Activated naive CD8-positive, alpha-beta T cell treated with anti-CD3 and anti-CD28 coated beads, Interleukin-2, amount 50 U/mL, for 24 hours (primary cell): ENCODE measurements at regions not wholly inside any gene's neighbourhood (a gene's known extent, or its start where the extent isn't known, plus 50 kb on each side); places are given as distances from the start of the nearest gene placed in this dataset.

Experiments
- ATAC-seq: fragments of 150-1000 bp; cut with Tn5 transposase; one replicate; pipeline ENCODE4 v1.10.0; 2021
- DNase-seq: peaks from one replicate; pipeline ENCODE4 v3.0.0; 2021
- H3K27ac Mint-ChIP-seq: one replicate; pipeline ENCODE4 v1.8.0; 2021; ENCODE audit warnings: mild to moderate bottlenecking, mixed read lengths
- H3K27me3 Mint-ChIP-seq: one replicate; pipeline ENCODE4 v1.8.0; 2021; ENCODE audit warnings: mixed read lengths
- H3K36me3 Mint-ChIP-seq: one replicate; pipeline ENCODE4 v1.8.0; 2021; ENCODE audit warnings: low read depth, mixed read lengths
- H3K4me1 Mint-ChIP-seq: one replicate; pipeline ENCODE4 v1.8.0; 2021; ENCODE audit warnings: mixed read lengths
- H3K4me3 Mint-ChIP-seq: one replicate; pipeline ENCODE4 v1.8.0; 2021; ENCODE audit warnings: mild to moderate bottlenecking, moderate library complexity, mixed read lengths
- H3K9me3 Mint-ChIP-seq: one replicate; pipeline ENCODE4 v1.8.0; 2021; ENCODE audit warnings: mixed read lengths

- H3K27ac Mint-ChIP-seq, result no peak overlapping the region
- peak; percentile 27 for ATAC-seq
These were observed 305.4 kb downstream of the BCL11B start for GRCh38 chr14:98966475-98967162.

GRCh38 chr14:98974113-98974512 is 297.9 kb downstream of the BCL11B start:
- peak; percentile 43 for ATAC-seq
- peaks cover 8% of the 10 kb centered on the region for H3K4me1 Mint-ChIP-seq
- no peak for DNase-seq

More at GRCh38 chr14:98966475-98967162, 305.4 kb downstream of the BCL11B start:
- Mint-ChIP-seq H3K4me1 (peaks cover 27% of the 10 kb centered on the region), H3K36me3 (no peaks in the 10 kb centered on the region), H3K9me3 (no peaks in the 10 kb centered on the region), H3K27me3 (no peaks in the 10 kb centered on the region), H3K4me3 (no peak overlapping the region)
- DNase-seq, result no peak

DNA sequence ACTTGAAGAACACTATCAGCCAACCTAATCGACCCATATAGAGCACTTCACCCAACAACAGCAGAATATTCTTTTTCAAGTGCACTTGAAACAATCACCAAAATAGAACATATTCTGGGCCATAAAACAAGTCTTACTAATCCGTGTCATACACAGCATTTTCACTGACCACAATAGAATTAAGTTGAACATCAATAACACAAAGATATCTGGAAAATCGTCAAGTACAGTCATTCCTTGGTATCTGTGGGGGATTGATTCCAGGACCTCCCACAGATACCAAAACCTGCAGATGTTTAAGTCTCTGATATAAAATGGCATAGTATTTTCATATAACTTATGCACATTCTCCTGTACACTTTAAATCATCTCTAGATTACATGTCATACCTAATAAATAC is 295.7 kb downstream of the BCL11B start:
- Mint-ChIP-seq H3K9me3 (peaks cover 21% of the 10 kb centered on the region), H3K27me3 (no peaks in the 10 kb centered on the region), H3K27ac (no peak overlapping the region), H3K4me1 (peaks cover 8% of the 10 kb centered on the region), H3K4me3 (no peak overlapping the region), H3K36me3 (peaks cover 4% of the 10 kb centered on the region)
- no peak for DNase-seq
- ATAC-seq, result no peak

More at GRCh38 chr14:98974113-98974512, 297.9 kb downstream of the BCL11B start:
- H3K4me3 Mint-ChIP-seq, result no peak overlapping the region
- H3K36me3 Mint-ChIP-seq, result peaks cover 4% of the 10 kb centered on the region
- no peaks in the 10 kb centered on the region for H3K27me3 Mint-ChIP-seq
- peaks cover 13% of the 10 kb centered on the region for H3K9me3 Mint-ChIP-seq
- H3K27ac Mint-ChIP-seq, result no peak overlapping the region

GRCh38 chr14:98977451-98977850 is 294.5 kb downstream of the BCL11B start:
- Mint-ChIP-seq H3K36me3 (peaks cover 4% of the 10 kb centered on the region), H3K27ac (no peak overlapping the region), H3K27me3 (no peaks in the 10 kb centered on the region), H3K9me3 (peaks cover 21% of the 10 kb centered on the region), H3K4me3 (no peak overlapping the region), H3K4me1 (peaks cover 8% of the 10 kb centered on the region)
- no peak for DNase-seq
- ATAC-seq, result no peak

- Mint-ChIP-seq H3K4me1 (peaks cover 28% of the 10 kb centered on the region), H3K27ac (no peak overlapping the region), H3K27me3 (no peaks in the 10 kb centered on the region), H3K9me3 (peaks cover 18% of the 10 kb centered on the region), H3K4me3 (no peak overlapping the region), H3K36me3 (peaks cover under 1% of the 10 kb centered on the region)
- DNase-seq (no peak), ATAC-seq (no peak)
These were observed 289.0 kb downstream of the BCL11B start for GRCh38 chr14:98982986-98983385.

- peak overlapping the region; percentile 2 for H3K4me3 Mint-ChIP-seq
- H3K27ac Mint-ChIP-seq, result peak overlapping the region; percentile 33
- no peaks in the 10 kb centered on the region for H3K36me3 Mint-ChIP-seq
- H3K9me3 Mint-ChIP-seq, result peaks cover 8% of the 10 kb centered on the region
- peaks cover 28% of the 10 kb centered on the region for H3K4me1 Mint-ChIP-seq
- H3K27me3 Mint-ChIP-seq, result no peaks in the 10 kb centered on the region
- DNase-seq (no peak), ATAC-seq (no peak)
These were observed 287.8 kb downstream of the BCL11B start for GRCh38 chr14:98984027-98984718.

- no peaks in the 10 kb centered on the region for H3K27me3 Mint-ChIP-seq
- H3K27ac Mint-ChIP-seq, result peak overlapping the region; percentile 33
- ATAC-seq (peak; percentile 97), DNase-seq (peak; percentile 60)
- H3K4me1 Mint-ChIP-seq, result peaks cover 28% of the 10 kb centered on the region
- H3K36me3 Mint-ChIP-seq, result no peaks in the 10 kb centered on the region
- peaks cover 8% of the 10 kb centered on the region for H3K9me3 Mint-ChIP-seq
- peak overlapping the region; percentile 2 for H3K4me3 Mint-ChIP-seq
These were observed 287.3 kb downstream of the BCL11B start for GRCh38 chr14:98984719-98985041.

- H3K27me3 Mint-ChIP-seq, result no peaks in the 10 kb centered on the region
- no peak overlapping the region for H3K27ac Mint-ChIP-seq
- peaks cover 20% of the 10 kb centered on the region for H3K4me1 Mint-ChIP-seq
- no peak for ATAC-seq
- no peaks in the 10 kb centered on the region for H3K9me3 Mint-ChIP-seq
- no peak overlapping the region for H3K4me3 Mint-ChIP-seq
- no peak for DNase-seq
- H3K36me3 Mint-ChIP-seq, result no peaks in the 10 kb centered on the region
These were observed 278.2 kb downstream of the BCL11B start for GRCh38 chr14:98993818-98994217.

DNA sequence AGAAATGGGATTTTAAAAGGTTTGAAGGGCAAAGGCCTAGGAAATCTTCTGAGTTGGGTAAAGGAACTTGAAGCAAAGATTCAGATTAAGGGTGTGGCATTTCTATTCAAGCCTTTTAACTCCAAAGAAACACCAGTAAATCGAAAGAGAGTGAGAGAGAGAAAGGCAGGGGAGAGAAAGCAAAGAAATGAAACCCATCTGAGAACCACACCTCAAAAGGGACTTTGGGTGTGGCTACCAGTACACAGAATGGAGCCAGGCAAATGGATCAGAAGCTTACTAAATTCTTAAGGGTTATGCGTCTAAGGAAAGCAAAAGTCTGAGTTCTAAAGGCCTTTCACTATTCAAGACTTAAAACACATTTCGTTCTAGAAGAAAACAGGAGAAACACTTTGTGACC is 277.4 kb downstream of the BCL11B start:
- H3K9me3 Mint-ChIP-seq, result no peaks in the 10 kb centered on the region
- DNase-seq (no peak), ATAC-seq (no peak)
- H3K36me3 Mint-ChIP-seq, result no peaks in the 10 kb centered on the region
- H3K27ac Mint-ChIP-seq, result no peak overlapping the region
- H3K4me1 Mint-ChIP-seq, result peaks cover 20% of the 10 kb centered on the region
- no peak overlapping the region for H3K4me3 Mint-ChIP-seq
- no peaks in the 10 kb centered on the region for H3K27me3 Mint-ChIP-seq

GRCh38 chr14:98997526-98998205 is 274.3 kb downstream of the BCL11B start:
- Mint-ChIP-seq H3K4me1 (peaks cover 20% of the 10 kb centered on the region), H3K9me3 (no peaks in the 10 kb centered on the region), H3K4me3 (no peak overlapping the region), H3K27me3 (no peaks in the 10 kb centered on the region), H3K27ac (no peak overlapping the region), H3K36me3 (no peaks in the 10 kb centered on the region)
- DNase-seq, result no peak
- ATAC-seq, result no peak

DNA sequence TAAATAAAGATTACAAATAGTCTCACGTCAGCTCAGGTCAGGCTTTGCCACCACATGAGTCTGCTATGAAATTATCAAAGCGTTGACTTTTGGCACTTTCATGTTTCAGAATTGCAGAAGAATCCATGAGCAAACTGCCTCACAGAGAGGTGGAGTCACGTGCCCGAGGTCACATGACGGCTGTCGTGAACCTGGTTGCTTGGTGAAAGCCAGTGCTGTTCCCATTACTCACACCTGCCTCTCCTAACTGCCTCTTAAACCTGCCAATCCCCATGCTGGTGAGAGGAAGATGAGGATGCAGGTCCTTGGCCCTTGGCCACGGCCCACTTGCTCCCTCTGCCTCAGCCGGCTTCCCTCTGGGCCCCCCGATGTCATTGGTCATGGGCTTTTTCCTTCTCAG is 272.7 kb downstream of the BCL11B start:
- Mint-ChIP-seq H3K4me3 (no peak overlapping the region), H3K4me1 (peaks cover 16% of the 10 kb centered on the region), H3K36me3 (no peaks in the 10 kb centered on the region), H3K27ac (no peak overlapping the region), H3K27me3 (no peaks in the 10 kb centered on the region), H3K9me3 (no peaks in the 10 kb centered on the region)
- ATAC-seq, result no peak
- no peak for DNase-seq

DNA sequence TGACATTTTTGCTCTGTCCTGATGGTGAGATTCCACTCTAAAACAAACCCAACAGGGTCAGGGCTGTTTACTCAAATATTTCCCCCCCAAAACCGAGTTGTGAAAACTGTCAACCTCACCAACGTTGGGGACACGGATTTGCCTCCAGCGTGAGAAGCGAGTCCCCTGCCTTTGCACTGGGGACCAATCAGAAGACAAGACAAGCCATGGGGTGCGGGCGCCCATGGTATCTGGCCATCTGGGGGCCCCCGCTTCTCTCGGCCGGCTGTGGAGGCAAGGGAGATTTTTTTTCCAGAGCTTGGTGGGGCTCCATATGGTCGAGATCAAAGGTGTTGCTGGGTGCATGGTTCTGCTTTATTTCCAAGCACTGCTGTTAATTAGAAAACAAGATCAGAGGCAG is 272.1 kb downstream of the BCL11B start:
- H3K27me3 Mint-ChIP-seq, result no peaks in the 10 kb centered on the region
- H3K4me3 Mint-ChIP-seq, result no peak overlapping the region
- H3K9me3 Mint-ChIP-seq, result no peaks in the 10 kb centered on the region
- peaks cover 10% of the 10 kb centered on the region for H3K4me1 Mint-ChIP-seq
- no peak for DNase-seq
- no peaks in the 10 kb centered on the region for H3K36me3 Mint-ChIP-seq
- H3K27ac Mint-ChIP-seq, result no peak overlapping the region
- no peak for ATAC-seq

- Mint-ChIP-seq H3K4me3 (no peak overlapping the region), H3K9me3 (no peaks in the 10 kb centered on the region), H3K36me3 (no peaks in the 10 kb centered on the region), H3K27ac (no peak overlapping the region), H3K27me3 (no peaks in the 10 kb centered on the region), H3K4me1 (no peaks in the 10 kb centered on the region)
- ATAC-seq, result no peak
- DNase-seq, result no peak
These were observed 270.8 kb downstream of the BCL11B start for GRCh38 chr14:99001241-99001640.

- no peak for ATAC-seq
- Mint-ChIP-seq H3K27ac (no peak overlapping the region), H3K4me3 (no peak overlapping the region)
These were observed 268.4 kb downstream of the BCL11B start for GRCh38 chr14:99003646-99004045.

GRCh38 chr14:99004112-99004511 is 267.9 kb downstream of the BCL11B start:
- ATAC-seq, result no peak

More at GRCh38 chr14:99003646-99004045, 268.4 kb downstream of the BCL11B start:
- H3K36me3 Mint-ChIP-seq, result no peaks in the 10 kb centered on the region
- no peak for DNase-seq
- no peaks in the 10 kb centered on the region for H3K9me3 Mint-ChIP-seq
- H3K27me3 Mint-ChIP-seq, result no peaks in the 10 kb centered on the region
- H3K4me1 Mint-ChIP-seq, result no peaks in the 10 kb centered on the region

More at GRCh38 chr14:99004112-99004511, 267.9 kb downstream of the BCL11B start:
- no peaks in the 10 kb centered on the region for H3K27me3 Mint-ChIP-seq
- no peak overlapping the region for H3K4me3 Mint-ChIP-seq
- H3K4me1 Mint-ChIP-seq, result no peaks in the 10 kb centered on the region
- H3K9me3 Mint-ChIP-seq, result no peaks in the 10 kb centered on the region
- no peaks in the 10 kb centered on the region for H3K36me3 Mint-ChIP-seq
- no peak overlapping the region for H3K27ac Mint-ChIP-seq
- no peak for DNase-seq
